Activated CD4-positive, alpha-beta T cell treated with anti-CD3 and anti-CD28 coated beads, Interleukin-2, amount 50 U/mL, for 1 hour (primary cell): ENCODE measurements at regions not wholly inside any gene's neighbourhood (a gene's known extent, or its start where the extent isn't known, plus 50 kb on each side); places are given as distances from the start of the nearest gene placed in this dataset.

ENCODE experiments used
- DNase-seq: peaks from one replicate; pipeline ENCODE4 v3.0.0-alpha.2; 2020

GRCh38 chr2:30310371-30310770, 79.0 kb downstream of the LBH start:
- no peak for DNase-seq

GRCh38 chr2:30310955-30311354, 79.6 kb downstream of the LBH start:
- no peak for DNase-seq

GRCh38 chr2:30311711-30312110, 80.4 kb downstream of the LBH start:
- no peak for DNase-seq

- no peak for DNase-seq
Observed at GRCh38 chr2:30312916-30313315, 81.6 kb downstream of the LBH start.

DNA sequence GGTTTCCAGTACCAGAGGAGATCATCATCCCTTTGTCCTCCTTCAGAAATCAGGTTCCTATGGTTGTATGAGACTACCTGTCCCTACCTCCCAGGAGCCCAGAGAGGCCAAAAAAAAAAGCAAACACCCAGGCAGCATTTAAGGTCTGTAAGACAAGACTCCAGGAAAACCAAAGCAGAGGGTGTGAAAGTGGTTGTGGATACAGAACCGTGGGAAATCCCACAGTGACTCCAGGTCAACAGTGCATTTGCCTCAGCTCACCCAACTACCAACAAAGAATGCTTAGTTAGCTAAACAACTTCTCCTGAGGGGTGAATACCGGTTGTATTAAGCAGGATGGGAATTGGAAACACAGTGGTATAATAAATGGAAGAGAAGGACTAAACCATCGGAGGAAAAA, 83.6 kb downstream of the LBH start:
- DNase-seq, result no peak

DNA sequence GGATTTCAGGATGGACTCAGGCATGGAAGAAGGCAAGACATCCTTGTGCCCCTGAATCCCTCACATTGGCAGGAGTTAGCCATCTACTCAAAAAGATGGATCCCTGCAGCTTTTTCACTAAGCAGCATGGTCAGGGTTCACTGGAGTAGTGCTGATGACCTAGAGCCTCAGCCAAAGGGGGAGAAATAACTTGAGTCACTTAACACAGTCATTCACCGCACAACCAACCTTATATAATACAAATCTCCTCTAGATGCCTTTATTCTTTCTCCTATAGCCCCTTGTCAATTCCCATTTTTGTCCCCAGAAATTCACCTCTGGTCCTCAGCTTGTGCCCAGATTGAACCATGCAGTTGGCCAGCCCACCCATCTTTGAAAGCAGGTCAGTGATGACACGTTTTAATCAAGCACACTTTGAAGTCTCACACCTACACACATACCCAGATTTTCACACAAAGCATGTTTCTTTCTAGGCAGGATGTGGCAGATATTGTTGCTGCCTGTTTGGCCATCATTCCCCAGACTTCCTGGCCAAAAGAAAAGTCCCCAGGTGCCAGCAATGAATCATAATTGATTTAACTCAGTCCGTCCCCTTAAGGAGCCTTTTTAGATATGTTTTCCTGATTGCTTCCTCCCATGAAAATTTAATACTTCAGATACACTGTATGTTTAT, 84.2 kb downstream of the LBH start:
- no peak for DNase-seq

DNA sequence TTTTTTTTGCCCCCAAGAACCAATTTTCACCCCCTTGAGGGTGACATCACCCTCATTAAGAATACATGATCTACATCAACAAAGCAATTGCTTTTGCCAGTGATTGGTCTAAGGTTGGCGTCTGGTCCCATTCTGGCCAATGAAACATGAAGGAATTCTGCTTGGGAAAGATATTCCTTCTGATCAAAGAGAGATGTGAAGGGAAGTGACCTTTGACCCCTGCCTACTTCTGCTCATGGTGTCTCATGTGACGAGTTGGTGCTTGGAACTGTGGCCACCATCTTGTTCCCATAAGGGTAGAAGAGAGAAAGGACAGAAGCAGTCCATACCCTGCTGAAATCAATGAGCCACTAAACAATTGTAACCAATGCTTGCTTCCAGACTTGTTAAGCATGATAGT, 85.1 kb downstream of the LBH start:
- DNase-seq, result no peak

DNA sequence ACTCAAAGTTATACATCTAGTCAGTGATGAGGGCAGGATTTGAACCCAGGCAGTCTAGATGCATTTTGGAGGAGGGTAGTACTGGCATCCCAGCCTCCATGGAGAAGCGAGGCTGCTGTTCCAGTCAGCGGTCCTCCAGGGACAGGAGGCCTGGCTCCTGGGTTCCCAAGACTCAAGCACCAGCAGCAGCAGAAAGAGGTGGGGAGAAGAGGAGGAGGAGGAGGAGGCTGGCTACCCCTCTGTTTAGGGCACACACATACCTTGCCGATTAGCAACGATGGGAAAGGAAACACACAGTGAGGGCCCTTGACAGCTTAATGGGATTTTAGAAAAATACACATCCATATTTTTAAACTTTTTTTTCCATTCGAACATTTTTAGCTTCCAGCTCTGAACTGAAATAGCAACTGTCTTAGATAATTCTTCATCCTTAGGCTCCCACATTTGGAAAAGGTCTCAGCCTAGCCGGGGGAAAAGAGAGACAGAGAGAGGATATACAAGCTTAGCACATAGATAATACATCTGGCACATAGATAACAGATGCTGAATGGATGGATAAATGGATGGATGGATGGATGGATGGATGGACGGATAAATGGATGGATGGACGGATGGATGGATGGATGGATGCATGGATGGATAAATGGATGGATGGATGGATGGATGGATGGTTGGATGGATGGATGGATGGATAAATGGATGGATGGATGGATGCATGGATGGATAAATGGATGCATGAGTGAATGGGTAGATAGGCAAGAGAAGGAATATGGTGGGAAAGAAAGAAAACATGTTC, 87.9 kb downstream of the LBH start:
- DNase-seq, result no peak

GRCh38 chr2:30321466-30321865, 90.1 kb downstream of the LBH start:
- no peak for DNase-seq

DNA sequence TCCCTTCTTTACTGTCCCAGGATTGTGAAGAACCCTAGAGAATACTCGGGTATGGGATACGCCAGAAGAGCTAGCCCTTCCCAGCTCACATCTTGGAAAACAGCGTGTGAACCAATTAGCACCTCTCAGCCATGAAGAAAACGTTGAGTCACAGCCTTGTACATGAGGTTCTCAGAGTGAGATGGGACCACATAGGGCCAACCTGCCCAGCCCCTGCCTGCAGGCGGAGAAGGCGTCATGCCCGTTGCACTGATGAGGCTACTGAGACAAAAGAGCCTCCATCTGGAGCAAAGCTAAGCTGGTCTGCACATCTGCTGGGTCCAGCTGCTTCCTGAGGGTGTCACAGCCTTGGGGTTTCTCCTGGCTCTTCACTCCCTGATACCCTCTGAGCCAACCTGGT, 92.2 kb downstream of the LBH start:
- no peak for DNase-seq

DNA sequence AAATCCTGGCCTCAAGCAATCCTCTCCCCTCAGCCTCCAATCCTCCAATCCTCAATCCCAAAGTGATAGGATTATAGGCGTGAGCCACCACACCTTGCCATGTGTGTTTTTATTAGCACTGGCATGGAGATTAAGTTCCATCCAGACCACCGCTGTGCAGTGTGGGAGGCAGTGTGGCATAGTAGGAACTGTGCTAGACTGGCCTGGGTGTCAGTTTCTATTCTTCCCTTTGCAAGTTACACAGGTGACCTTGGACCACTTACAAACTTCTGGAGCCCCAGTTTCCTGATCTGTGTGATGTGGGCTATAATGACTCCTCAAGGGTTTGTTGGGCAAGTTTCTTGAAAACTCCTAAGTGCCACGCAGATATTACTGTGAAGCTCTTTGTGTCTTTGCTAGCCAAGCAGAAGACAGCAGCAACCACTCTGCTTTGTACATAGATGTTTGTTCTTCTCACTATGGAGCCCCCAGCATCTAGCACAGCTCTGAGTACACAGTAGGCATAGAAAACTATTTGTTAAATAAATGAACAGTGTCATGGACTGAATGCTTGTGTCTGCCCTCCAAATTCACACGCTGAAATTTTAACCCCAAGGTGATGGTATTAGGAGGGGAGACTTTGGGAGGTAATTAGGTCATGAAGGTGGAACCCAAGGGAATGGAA, 93.0 kb downstream of the LBH start:
- no peak for DNase-seq

DNA sequence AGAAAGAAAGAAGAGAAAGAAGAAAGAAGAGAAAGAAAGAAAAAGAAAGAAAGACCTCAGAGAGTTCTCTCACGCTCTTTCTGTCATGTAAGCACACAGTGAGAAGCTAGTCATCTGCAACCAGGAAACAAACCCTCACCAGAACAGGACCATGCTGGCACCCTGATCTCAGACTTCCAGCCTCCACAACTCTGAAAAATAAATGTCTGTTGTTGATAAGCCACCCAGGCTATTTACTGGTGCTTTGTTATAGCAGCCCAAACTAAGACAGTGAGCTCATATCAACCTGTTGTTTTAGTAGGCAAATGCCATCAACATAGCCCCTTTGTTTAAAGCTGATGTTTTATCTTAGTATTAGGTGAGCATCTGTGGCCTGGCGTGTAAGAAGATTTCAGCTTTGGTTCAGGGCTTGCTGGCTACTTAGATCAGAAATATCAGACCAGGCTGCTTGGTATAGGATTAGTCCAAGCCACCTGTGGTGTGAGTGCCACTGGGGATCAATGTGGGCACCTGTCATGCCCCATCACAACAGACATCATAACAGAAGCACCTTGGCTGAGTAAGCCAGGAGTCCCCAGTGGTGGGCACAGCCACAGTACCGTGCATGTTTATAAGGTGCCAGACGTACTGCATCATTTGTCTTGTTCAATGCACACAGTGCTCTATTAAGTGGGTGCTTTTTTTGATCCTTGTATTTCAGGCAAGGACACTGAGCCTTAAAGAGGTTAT, 94.4 kb downstream of the LBH start:
- no peak for DNase-seq

DNA sequence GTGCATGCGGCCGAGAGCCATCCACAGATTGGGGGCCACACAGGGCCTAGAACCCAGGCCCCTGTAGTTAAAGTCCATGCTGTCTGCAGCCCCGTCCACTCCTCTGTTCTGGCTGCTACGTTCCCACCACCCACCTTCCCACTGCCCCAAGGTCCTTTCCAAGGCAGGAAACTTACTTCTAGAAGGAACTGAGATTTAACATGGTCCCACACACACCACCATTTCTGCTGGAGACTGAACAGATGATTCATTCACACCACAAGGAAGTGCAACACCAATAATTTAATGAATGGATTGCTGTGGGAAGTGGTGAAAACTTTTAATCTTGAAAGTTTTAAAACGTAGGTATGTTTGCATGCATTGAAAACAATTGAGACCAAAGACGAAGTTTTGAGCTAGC, 95.2 kb downstream of the LBH start:
- DNase-seq, result no peak

DNA sequence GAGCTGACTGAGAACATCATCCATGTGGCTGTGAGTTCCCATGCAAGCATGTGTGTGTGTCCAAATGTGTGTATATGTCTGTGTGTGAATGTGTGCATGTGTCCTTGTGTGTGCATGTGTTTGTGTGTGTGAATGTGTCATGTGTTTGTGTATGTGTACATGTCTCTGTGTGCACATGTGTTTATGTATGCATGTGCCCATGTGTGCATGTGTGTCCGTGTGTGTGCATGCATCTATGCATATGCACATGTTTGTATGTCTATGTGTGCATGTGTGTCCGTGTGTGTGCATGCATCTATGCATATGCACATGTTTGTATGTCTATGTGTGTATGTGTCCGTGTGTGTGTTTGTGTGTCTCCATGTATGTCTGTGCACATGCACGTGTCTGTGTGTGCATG, 99.7 kb downstream of the LBH start:
- no peak for DNase-seq

- no peak for DNase-seq
Observed at GRCh38 chr2:30331869-30332268, 100.5 kb downstream of the LBH start.

DNA sequence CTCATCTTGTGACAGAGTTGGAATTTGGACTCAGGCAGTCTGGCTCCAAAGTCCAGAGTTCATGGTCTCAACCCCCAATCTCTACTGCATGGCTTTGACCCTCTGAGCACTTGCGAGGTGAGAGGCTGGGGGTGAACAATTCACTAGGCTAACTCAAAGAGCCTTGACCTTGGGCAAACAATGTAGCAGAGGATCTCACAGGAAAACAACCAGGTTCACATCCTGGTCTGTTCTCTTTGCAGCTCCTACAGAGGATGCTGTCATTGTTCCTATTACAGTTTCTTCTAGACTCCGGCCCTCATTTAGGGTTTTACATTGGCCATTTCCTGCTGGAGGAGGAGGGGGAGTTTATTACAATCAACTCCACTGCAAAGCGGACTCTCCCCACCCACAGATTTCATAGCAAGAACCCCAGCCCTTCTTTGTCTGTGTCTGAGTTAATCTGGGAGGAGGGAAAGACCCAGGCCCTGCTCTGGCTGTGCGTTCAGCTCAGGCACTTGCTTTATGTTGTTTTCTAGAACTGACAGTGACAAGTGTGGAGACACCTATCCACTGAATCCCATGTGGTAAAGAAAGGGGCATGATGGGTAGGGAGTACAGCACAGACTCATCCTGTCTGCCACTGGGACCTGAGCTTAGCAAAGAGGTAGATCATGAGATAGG, 101.6 kb downstream of the LBH start:
- no peak for DNase-seq

DNA sequence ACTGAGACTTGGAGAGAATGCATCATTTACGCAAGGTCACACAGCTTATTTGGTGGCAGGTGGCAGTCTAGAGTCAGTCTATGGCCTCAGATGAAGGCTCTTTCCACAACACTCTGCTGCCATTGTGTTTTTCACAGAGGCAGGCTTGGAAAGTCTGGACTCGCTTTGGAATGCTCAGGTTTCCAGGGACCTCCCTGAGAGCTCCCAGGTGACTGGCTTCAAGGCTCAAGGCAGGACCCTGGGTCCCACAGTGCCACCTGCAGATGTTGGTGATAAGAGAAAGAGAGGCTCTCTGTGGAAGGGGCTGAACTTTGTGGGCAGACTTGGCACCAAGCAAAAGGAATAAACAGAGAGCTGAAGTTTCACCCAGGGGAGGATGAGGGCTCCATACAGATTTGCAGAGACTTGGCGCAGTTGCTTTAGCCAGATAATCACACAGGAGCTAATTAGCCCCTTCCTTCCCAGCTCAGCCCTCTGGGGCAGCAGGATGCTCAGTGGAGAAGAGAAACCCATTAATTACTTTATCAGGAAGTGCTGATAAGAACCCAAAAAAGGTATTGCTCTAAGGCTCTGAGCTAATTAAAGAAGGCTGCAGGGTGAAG, 103.5 kb downstream of the LBH start:
- DNase-seq, result no peak

DNA sequence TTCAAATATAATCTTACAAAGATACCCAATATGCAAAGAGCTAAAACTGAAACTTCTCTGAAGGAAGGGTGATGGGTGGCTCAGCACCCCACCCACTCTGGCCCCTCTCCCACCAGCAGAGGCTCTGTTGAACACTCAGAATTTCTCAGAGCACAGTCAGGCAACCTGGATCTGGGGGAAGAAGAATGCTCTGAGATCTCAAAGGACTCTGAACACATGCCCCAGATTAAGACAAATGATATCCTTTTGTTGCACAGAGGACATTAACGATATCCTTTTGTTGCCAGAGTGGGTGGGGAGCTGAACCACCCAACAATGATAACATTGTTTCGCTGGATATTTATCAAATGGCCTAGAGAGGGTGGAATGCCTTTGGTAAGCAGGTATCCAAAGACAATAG, 104.8 kb downstream of the LBH start:
- DNase-seq, result no peak

GRCh38 chr2:30336978-30337841, 105.9 kb downstream of the LBH start:
- peak; percentile 24 for DNase-seq

- DNase-seq, result no peak
Observed at GRCh38 chr2:30338475-30338874, 107.1 kb downstream of the LBH start.

GRCh38 chr2:30339071-30339470, 107.7 kb downstream of the LBH start:
- DNase-seq, result no peak
